GM13977 (cell line): ENCODE measurements at regions not wholly inside any gene's neighbourhood (a gene's known extent, or its start where the extent isn't known, plus 50 kb on each side); places are given as distances from the start of the nearest gene placed in this dataset.

Experiments used
- DNase-seq: peaks from one replicate; pipeline ENCODE4 v3.0.0; 2012; ENCODE audit warnings: low spot score
- CTCF ChIP-seq: IDR thresholded peaks from 2 replicates; pipeline ENCODE4 v1.5.1; 2012; ENCODE audit warnings: mild to moderate bottlenecking, control low read depth; ENCODE audit not compliant: insufficient read depth; ENCODE audit errors: extremely low read depth, missing control alignments
- in situ Hi-C: fragments of 300-500 bp; cut with MboI; formaldehyde crosslinking; loops from one replicate; pipeline ENCODE4 v1.12.0; 2022; ENCODE audit warnings: low sequenced_read_pairs, low pct_unique_long_range_greater_than_20kb, mixed read lengths, inconsistent platforms; ENCODE audit not compliant: unreplicated experiment

- in situ Hi-C loops: no loop called here
- DNase-seq: no peak
- TF ChIP-seq CTCF: no peak
Measured at GRCh38 chrX:11941571-11941970, 183.5 kb downstream of the MSL3 start.

- in situ Hi-C loops: no loop called here
- DNase-seq: peak; percentile 7
- TF ChIP-seq CTCF: peak; percentile 39
Measured at GRCh38 chrX:11944501-11944900, 186.5 kb downstream of the MSL3 start.

- in situ Hi-C loops: no loop called here
- TF ChIP-seq CTCF: no peak
- no peak for DNase-seq
Measured at GRCh38 chrX:11949291-11949690, 189.0 kb upstream of the FRMPD4 start.

GRCh38 chrX:11952176-11952720, 186.0 kb upstream of the FRMPD4 start:
- DNase-seq: no peak
- TF ChIP-seq CTCF: no peak
- in situ Hi-C loops: no loop called here

- DNase-seq: no peak
- no peak for TF ChIP-seq CTCF
- in situ Hi-C loops: no loop called here
Measured at GRCh38 chrX:11953615-11954014, 184.7 kb upstream of the FRMPD4 start.

GRCh38 chrX:11954176-11954575, 184.1 kb upstream of the FRMPD4 start:
- no peak for TF ChIP-seq CTCF
- no peak for DNase-seq
- in situ Hi-C loops: no loop called here

- in situ Hi-C loops: no loop called here
- TF ChIP-seq CTCF: no peak
- DNase-seq: no peak
Measured at GRCh38 chrX:11960031-11960430, 178.2 kb upstream of the FRMPD4 start.
